OCI-LY3 (cell line): ENCODE measurements at regions not wholly inside any gene's neighbourhood (a gene's known extent, or its start where the extent isn't known, plus 50 kb on each side); places are given as distances from the start of the nearest gene placed in this dataset.

Experiments
- H2AFZ ChIP-seq: fragments of 200-600, 300-600 bp; shearing (Covaris generic); 2 replicates; pipeline ENCODE4 v1.6.0; 2014; ENCODE audit warnings: antibody characterized with exemption, low read depth, low read length
- H3K27ac ChIP-seq: fragments of 200-600, 300-600 bp; sonication (generic); 2 replicates; pipeline ENCODE4 v1.5.1; 2014; ENCODE audit warnings: mild to moderate bottlenecking, low read length, moderate library complexity, mixed read lengths
- H3K27me3 ChIP-seq: fragments of 200-600, 300-600 bp; sonication (generic); 2 replicates; pipeline ENCODE4 v1.6.1; 2014; ENCODE audit warnings: low read depth, low read length, mixed read lengths
- H3K36me3 ChIP-seq: fragments of 200-600, 300-600 bp; sonication (generic); replicated peaks from 2 replicates; pipeline ENCODE3; 2014; ENCODE audit warnings: low read depth, low read length, mixed read lengths
- H3K4me1 ChIP-seq: fragments of 300-600, 200-600 bp; sonication (generic); 2 replicates; pipeline ENCODE4 v1.6.1; 2014; ENCODE audit warnings: low read length, mixed read lengths
- H3K4me2 ChIP-seq: fragments of 200-600, 300-600 bp; sonication (generic); 2 replicates; pipeline ENCODE4 v1.6.1; 2014; ENCODE audit warnings: low read length, mixed read lengths
- H3K4me3 ChIP-seq: fragments of 300-600, 200-600 bp; sonication (generic); 2 replicates; pipeline ENCODE4 v1.5.1; 2014; ENCODE audit warnings: antibody characterized with exemption, mild to moderate bottlenecking, low read length, moderate library complexity
- H3K79me2 ChIP-seq: fragments of 300-600, 200-600 bp; shearing (Covaris generic); 2 replicates; pipeline ENCODE4 v1.6.1; 2014; ENCODE audit warnings: mild to moderate bottlenecking, low read length, mixed read lengths
- H3K9ac ChIP-seq: fragments of 300-600, 200-600 bp; shearing (Covaris generic); 2 replicates; pipeline ENCODE4 v1.6.0; 2014; ENCODE audit warnings: mild to moderate bottlenecking, low read length, moderate library complexity
- H3K9me3 ChIP-seq: fragments of 200-600, 300-600 bp; shearing (Covaris generic); 2 replicates; pipeline ENCODE4 v1.6.1; 2014; ENCODE audit warnings: low read length, mixed read lengths; ENCODE audit not compliant: insufficient read depth
- H4K20me1 ChIP-seq: fragments of 200-600, 300-600 bp; sonication (generic); 2 replicates; pipeline ENCODE4 v1.6.1; 2016; ENCODE audit warnings: low read length, mixed read lengths; ENCODE audit not compliant: insufficient read depth
- CTCF ChIP-seq: fragments of 200-600, 300-600 bp; sonication (generic); IDR thresholded peaks from 2 replicates; pipeline ENCODE4 v1.5.1; 2014; ENCODE audit warnings: antibody characterized with exemption, low read length, low read depth
- EZH2phosphoT487 ChIP-seq: fragments of 200-600 bp; shearing (Covaris generic); IDR thresholded peaks from 2 replicates; pipeline ENCODE4 v1.6.1; 2018; ENCODE audit warnings: antibody characterized with exemption, mixed run types, low read depth

GRCh38 chr9:89899573-89899972 lies 294.8 kb downstream of the GADD45G start:
- H3K4me1 ChIP-seq: peaks cover 12% of the 10 kb centered on the region
- H3K9ac ChIP-seq: no peak overlapping the region
- H2AFZ ChIP-seq: no peak overlapping the region
- H3K4me3 ChIP-seq: no peak overlapping the region
- H4K20me1 ChIP-seq: no peaks in the 10 kb centered on the region
- no peak overlapping the region for H3K27ac ChIP-seq
- H3K36me3 ChIP-seq: no peaks in the 10 kb centered on the region
- no peaks in the 10 kb centered on the region for H3K9me3 ChIP-seq
- H3K27me3 ChIP-seq: peaks cover 8% of the 10 kb centered on the region; the same call in 1 of the 2 replicates
- no peak overlapping the region for H3K4me2 ChIP-seq
- H3K79me2 ChIP-seq: no peaks in the 10 kb centered on the region
- TF ChIP-seq EZH2phosphoT487 (no peak), CTCF (no peak)

DNA sequence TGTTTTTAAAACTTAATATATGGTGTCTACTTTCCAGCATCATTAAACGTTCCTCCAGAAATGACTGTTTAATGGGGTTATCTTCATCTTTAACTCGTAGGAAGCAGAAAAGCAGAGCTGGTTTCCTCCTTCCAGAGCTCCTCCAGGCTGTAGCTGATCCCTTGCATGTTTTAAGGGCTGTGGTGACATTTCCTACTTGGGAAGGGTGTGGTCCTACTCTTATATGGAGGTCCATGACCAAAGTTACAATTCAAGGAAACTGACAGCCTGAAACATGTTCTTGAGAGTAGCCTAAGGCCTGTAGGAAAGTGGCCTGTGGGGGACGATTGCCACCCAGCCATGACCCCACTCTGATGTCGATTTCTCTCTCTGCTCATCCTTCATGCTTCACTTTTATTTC lies 297.1 kb downstream of the GADD45G start:
- no peak overlapping the region for H2AFZ ChIP-seq
- peaks cover 18% of the 10 kb centered on the region for H3K27me3 ChIP-seq
- no peaks in the 10 kb centered on the region for H4K20me1 ChIP-seq
- no peak overlapping the region for H3K9ac ChIP-seq
- H3K4me3 ChIP-seq: no peak overlapping the region
- no peak overlapping the region for H3K4me2 ChIP-seq
- no peaks in the 10 kb centered on the region for H3K4me1 ChIP-seq
- no peak for TF ChIP-seq EZH2phosphoT487
- TF ChIP-seq CTCF: no peak
- H3K79me2 ChIP-seq: no peaks in the 10 kb centered on the region
- no peaks in the 10 kb centered on the region for H3K36me3 ChIP-seq
- no peak overlapping the region for H3K27ac ChIP-seq
- no peaks in the 10 kb centered on the region for H3K9me3 ChIP-seq

DNA sequence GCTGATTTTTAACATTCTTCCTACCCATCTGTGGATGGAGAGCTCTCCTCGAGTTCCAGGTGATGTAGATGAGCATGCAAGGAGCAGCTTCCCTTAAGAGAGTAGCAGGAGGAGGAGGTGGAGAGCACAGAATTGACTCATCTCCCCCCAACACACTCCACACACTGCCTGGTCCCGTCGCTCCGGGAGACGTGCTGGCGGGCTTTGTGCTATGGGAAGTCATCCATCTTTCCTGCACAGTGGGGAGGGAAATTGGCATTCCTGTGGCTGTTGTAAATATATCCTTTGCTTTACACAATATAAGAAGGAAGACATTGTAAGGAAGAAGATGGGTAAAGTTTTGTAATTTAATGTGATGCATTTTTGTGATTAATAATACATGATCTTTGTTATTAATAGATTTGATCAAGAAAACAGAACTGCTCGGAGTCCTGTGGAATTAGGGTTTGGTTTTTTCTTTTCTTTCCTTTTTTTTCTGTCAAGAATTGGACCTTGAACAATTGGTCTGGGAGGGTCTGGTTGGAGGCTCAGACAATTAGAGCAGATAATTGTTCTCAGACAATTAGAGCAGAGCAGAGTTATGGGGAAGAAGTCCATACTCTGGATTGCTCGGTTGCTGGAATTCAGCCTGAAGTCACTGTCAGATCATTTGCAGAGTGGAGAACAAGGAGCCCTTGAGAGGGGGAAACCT lies 297.8 kb downstream of the GADD45G start:
- H3K79me2 ChIP-seq: no peaks in the 10 kb centered on the region

GRCh38 chr9:89903141-89903475 lies 298.3 kb downstream of the GADD45G start:
- Histone ChIP-seq H3K9me3 (no peaks in the 10 kb centered on the region), H3K27ac (no peak overlapping the region), H3K4me1 (no peaks in the 10 kb centered on the region), H3K79me2 (no peaks in the 10 kb centered on the region), H4K20me1 (no peaks in the 10 kb centered on the region), H3K9ac (no peak overlapping the region), H3K4me3 (no peak overlapping the region), H2AFZ (no peak overlapping the region), H3K36me3 (no peaks in the 10 kb centered on the region), H3K4me2 (no peak overlapping the region), H3K27me3 (peaks cover 18% of the 10 kb centered on the region)
- no peak for TF ChIP-seq EZH2phosphoT487
- TF ChIP-seq CTCF: no peak

More for the DNA sequence above, 297.8 kb downstream of the GADD45G start:
- Histone ChIP-seq H3K4me1 (no peaks in the 10 kb centered on the region), H3K27ac (no peak overlapping the region), H3K9ac (no peak overlapping the region), H4K20me1 (no peaks in the 10 kb centered on the region), H3K9me3 (no peaks in the 10 kb centered on the region), H3K4me2 (no peak overlapping the region), H3K27me3 (peaks cover 18% of the 10 kb centered on the region), H2AFZ (no peak overlapping the region), H3K4me3 (no peak overlapping the region), H3K36me3 (no peaks in the 10 kb centered on the region)
- TF ChIP-seq EZH2phosphoT487: no peak
- TF ChIP-seq CTCF: no peak
